ENCODE measurements at regions not wholly inside any gene's neighbourhood (a gene's known extent, or its start where the extent isn't known, plus 50 kb on each side); places are given as distances from the start of the nearest gene placed in this dataset.

- no peak overlapping the region for H3K4me3 ChIP-seq
- no peaks in the 10 kb centered on the region for H3K36me3 ChIP-seq
- no peak for DNase-seq (ENCODE audit: low read depth in 1 of 2, low spot score in 2 of 2)
- H3K27me3 ChIP-seq (replicated peaks): no peaks in the 10 kb centered on the region
- H3K27ac ChIP-seq: no peak overlapping the region
- H3K9me3 ChIP-seq (replicated peaks): no peaks in the 10 kb centered on the region
- peaks cover 22% of the 10 kb centered on the region for H3K4me1 ChIP-seq (replicated peaks)
Observed at GRCh38 chr10:88122145-88122544, 258.7 kb downstream of the PTEN start.

- Histone ChIP-seq H3K27me3 (replicated peaks) (no peaks in the 10 kb centered on the region), H3K9me3 (replicated peaks) (no peaks in the 10 kb centered on the region)
Observed at GRCh38 chr10:88122576-88122975, 259.2 kb downstream of the PTEN start.

GRCh38 chr10:88125766-88126165 lies 262.3 kb downstream of the PTEN start:
- no peak for DNase-seq (ENCODE audit: low read depth in 1 of 2, low spot score in 2 of 2)
- H3K9me3 ChIP-seq (replicated peaks): no peaks in the 10 kb centered on the region
- H3K27ac ChIP-seq: no peak overlapping the region
- no peaks in the 10 kb centered on the region for H3K4me1 ChIP-seq (replicated peaks)
- no peaks in the 10 kb centered on the region for H3K27me3 ChIP-seq (replicated peaks)
- no peaks in the 10 kb centered on the region for H3K36me3 ChIP-seq
- no peak overlapping the region for H3K4me3 ChIP-seq

More at GRCh38 chr10:88122576-88122975, 259.2 kb downstream of the PTEN start:
- Histone ChIP-seq H3K27ac (no peak overlapping the region), H3K36me3 (no peaks in the 10 kb centered on the region), H3K4me1 (replicated peaks) (peaks cover 17% of the 10 kb centered on the region), H3K4me3 (no peak overlapping the region)
- DNase-seq (ENCODE audit: low read depth in 1 of 2, low spot score in 2 of 2): no peak

GRCh38 chr10:88126699-88127098 lies 263.3 kb downstream of the PTEN start:
- DNase-seq (ENCODE audit: low read depth in 1 of 2, low spot score in 2 of 2): no peak
- no peaks in the 10 kb centered on the region for H3K9me3 ChIP-seq (replicated peaks)

DNA sequence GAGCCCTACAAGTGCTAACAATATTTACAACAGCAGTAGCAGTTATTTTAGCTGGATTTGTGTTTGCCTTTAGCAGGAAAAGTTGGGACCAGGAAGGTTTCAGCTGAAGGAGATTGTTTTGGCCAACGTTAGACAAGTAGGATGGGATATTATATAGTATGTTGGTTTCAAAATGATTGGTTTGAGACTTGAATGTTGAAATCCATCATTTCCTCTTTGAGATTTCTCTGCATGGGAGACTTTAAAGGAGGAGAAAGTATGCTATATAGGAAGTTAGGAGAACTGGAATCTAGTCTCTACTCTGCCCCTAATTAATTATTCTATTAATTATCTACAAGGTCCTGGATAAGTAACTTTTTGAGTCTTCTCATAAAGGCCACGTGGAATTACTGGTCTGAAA lies 263.8 kb downstream of the PTEN start:
- Histone ChIP-seq H3K9me3 (replicated peaks) (no peaks in the 10 kb centered on the region), H3K4me3 (no peak overlapping the region), H3K27ac (no peak overlapping the region), H3K27me3 (replicated peaks) (no peaks in the 10 kb centered on the region), H3K4me1 (replicated peaks) (no peaks in the 10 kb centered on the region), H3K36me3 (no peaks in the 10 kb centered on the region)
- no peak for DNase-seq (ENCODE audit: low read depth in 1 of 2, low spot score in 2 of 2)

More at GRCh38 chr10:88126699-88127098, 263.3 kb downstream of the PTEN start:
- H3K4me3 ChIP-seq: no peak overlapping the region
- H3K36me3 ChIP-seq: no peaks in the 10 kb centered on the region
- H3K27ac ChIP-seq: no peak overlapping the region
- H3K4me1 ChIP-seq (replicated peaks): no peaks in the 10 kb centered on the region
- H3K27me3 ChIP-seq (replicated peaks): no peaks in the 10 kb centered on the region

- DNase-seq (ENCODE audit: low read depth in 1 of 2, low spot score in 2 of 2): no peak
- Histone ChIP-seq H3K27ac (no peak overlapping the region), H3K4me3 (no peak overlapping the region), H3K9me3 (replicated peaks) (no peaks in the 10 kb centered on the region), H3K27me3 (replicated peaks) (no peaks in the 10 kb centered on the region), H3K4me1 (replicated peaks) (no peaks in the 10 kb centered on the region), H3K36me3 (no peaks in the 10 kb centered on the region)
Observed at GRCh38 chr10:88127766-88128165, 264.3 kb downstream of the PTEN start.

- Histone ChIP-seq H3K27me3 (replicated peaks) (no peaks in the 10 kb centered on the region), H3K27ac (no peak overlapping the region), H3K4me3 (no peak overlapping the region), H3K36me3 (no peaks in the 10 kb centered on the region), H3K4me1 (replicated peaks) (no peaks in the 10 kb centered on the region), H3K9me3 (replicated peaks) (no peaks in the 10 kb centered on the region)
- no peak for DNase-seq (ENCODE audit: low read depth in 1 of 2, low spot score in 2 of 2)
Observed at GRCh38 chr10:88129013-88129412, 265.6 kb downstream of the PTEN start.

GRCh38 chr10:88130912-88131311 lies 267.5 kb downstream of the PTEN start:
- H3K36me3 ChIP-seq: no peaks in the 10 kb centered on the region
- DNase-seq (ENCODE audit: low read depth in 1 of 2, low spot score in 2 of 2): no peak
- H3K27ac ChIP-seq: no peak overlapping the region
- no peaks in the 10 kb centered on the region for H3K4me1 ChIP-seq (replicated peaks)
- no peak overlapping the region for H3K4me3 ChIP-seq
- H3K27me3 ChIP-seq (replicated peaks): no peaks in the 10 kb centered on the region
- H3K9me3 ChIP-seq (replicated peaks): no peaks in the 10 kb centered on the region

DNA sequence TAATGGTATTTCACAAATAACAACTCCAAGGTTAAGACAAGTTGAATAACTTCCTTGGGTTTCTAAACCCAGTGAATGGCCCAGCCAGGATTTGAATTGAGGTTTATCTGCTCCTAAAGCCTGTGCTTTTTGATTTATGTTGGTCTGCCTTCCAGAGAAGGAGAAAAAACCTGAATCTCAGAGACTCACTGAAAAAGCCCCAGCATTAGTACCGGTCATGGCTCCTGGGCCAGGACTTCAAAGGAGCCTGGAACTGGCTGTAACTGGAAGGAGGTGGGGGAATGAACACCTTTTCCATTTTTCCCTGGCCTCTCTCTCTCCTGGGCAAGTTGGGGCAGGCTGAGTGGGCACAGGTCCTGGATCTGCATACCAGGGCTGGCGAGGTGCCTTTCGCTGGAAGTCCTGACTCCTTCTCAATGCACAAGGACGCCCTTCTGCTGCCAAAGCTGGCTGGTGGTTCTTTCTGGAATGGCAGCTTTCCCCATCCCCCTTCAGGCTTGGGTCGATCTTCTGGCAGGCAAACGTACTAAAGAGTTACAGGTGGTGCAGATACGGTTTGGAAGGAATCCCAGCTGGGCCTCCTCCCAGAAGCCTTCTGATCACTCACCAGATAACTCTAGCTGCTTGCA lies 268.2 kb downstream of the PTEN start:
- no peaks in the 10 kb centered on the region for H3K36me3 ChIP-seq
- H3K27me3 ChIP-seq (replicated peaks): no peaks in the 10 kb centered on the region
- no peak overlapping the region for H3K27ac ChIP-seq
- DNase-seq (ENCODE audit: low read depth in 1 of 2, low spot score in 2 of 2): no peak
- no peaks in the 10 kb centered on the region for H3K9me3 ChIP-seq (replicated peaks)
- no peaks in the 10 kb centered on the region for H3K4me1 ChIP-seq (replicated peaks)
- H3K4me3 ChIP-seq: no peak overlapping the region

- no peaks in the 10 kb centered on the region for H3K4me1 ChIP-seq (replicated peaks)
- no peaks in the 10 kb centered on the region for H3K9me3 ChIP-seq (replicated peaks)
- no peaks in the 10 kb centered on the region for H3K36me3 ChIP-seq
- H3K27ac ChIP-seq: no peak overlapping the region
- H3K27me3 ChIP-seq (replicated peaks): no peaks in the 10 kb centered on the region
- no peak overlapping the region for H3K4me3 ChIP-seq
- no peak for DNase-seq (ENCODE audit: low read depth in 1 of 2, low spot score in 2 of 2)
Observed at GRCh38 chr10:88136712-88137111, 273.3 kb downstream of the PTEN start.

- Histone ChIP-seq H3K27me3 (replicated peaks) (no peaks in the 10 kb centered on the region), H3K36me3 (no peaks in the 10 kb centered on the region), H3K9me3 (replicated peaks) (no peaks in the 10 kb centered on the region), H3K27ac (no peak overlapping the region), H3K4me3 (no peak overlapping the region), H3K4me1 (replicated peaks) (no peaks in the 10 kb centered on the region)
- DNase-seq (ENCODE audit: low read depth in 1 of 2, low spot score in 2 of 2): no peak
Observed at GRCh38 chr10:88138319-88138848, 275.0 kb downstream of the PTEN start.

- peaks cover 21% of the 10 kb centered on the region for H3K4me1 ChIP-seq (replicated peaks)
- H3K4me3 ChIP-seq: no peak overlapping the region
- no peak overlapping the region for H3K27ac ChIP-seq
- H3K9me3 ChIP-seq (replicated peaks): no peaks in the 10 kb centered on the region
- no peaks in the 10 kb centered on the region for H3K27me3 ChIP-seq (replicated peaks)
- no peaks in the 10 kb centered on the region for H3K36me3 ChIP-seq
- DNase-seq (ENCODE audit: low read depth in 1 of 2, low spot score in 2 of 2): no peak
Observed at GRCh38 chr10:88147000-88147798, 283.8 kb downstream of the PTEN start.

- Histone ChIP-seq H3K4me3 (no peak overlapping the region), H3K9me3 (replicated peaks) (no peaks in the 10 kb centered on the region), H3K27me3 (replicated peaks) (no peaks in the 10 kb centered on the region), H3K36me3 (no peaks in the 10 kb centered on the region), H3K27ac (peak overlapping the region; percentile 53), H3K4me1 (replicated peaks) (peaks cover 34% of the 10 kb centered on the region)
- peak in 1 of 2 experiments; percentile 9 for DNase-seq (ENCODE audit: low read depth in 1 of 2, low spot score in 2 of 2)
Observed at GRCh38 chr10:88149906-88150305, 286.5 kb downstream of the PTEN start.

- peaks cover 34% of the 10 kb centered on the region for H3K4me1 ChIP-seq (replicated peaks)
- peak overlapping the region; percentile 53 for H3K27ac ChIP-seq
- peak; percentile 56 to 61 for DNase-seq (ENCODE audit: low read depth in 1 of 2, low spot score in 2 of 2)
- no peak overlapping the region for H3K4me3 ChIP-seq
- no peaks in the 10 kb centered on the region for H3K27me3 ChIP-seq (replicated peaks)
- no peaks in the 10 kb centered on the region for H3K36me3 ChIP-seq
- H3K9me3 ChIP-seq (replicated peaks): no peaks in the 10 kb centered on the region
Observed at GRCh38 chr10:88150339-88150738, 286.9 kb downstream of the PTEN start.
